DOHH2 (cell line): ENCODE measurements at regions not wholly inside any gene's neighbourhood (a gene's known extent, or its start where the extent isn't known, plus 50 kb on each side); places are given as distances from the start of the nearest gene placed in this dataset.

Experiments used
- H3F3A ChIP-seq: fragments of 200-600 bp; sonication (generic), shearing (Covaris generic); 2 replicates; pipeline ENCODE4 v1.6.0; 2016; ENCODE audit warnings: antibody characterized with exemption, mild to moderate bottlenecking; ENCODE audit not compliant: control insufficient read depth, insufficient read depth
- H3K27ac ChIP-seq: fragments of 200-600 bp; sonication (generic); 2 replicates; pipeline ENCODE4 v1.5.1; 2014; ENCODE audit warnings: low read depth, mild to moderate bottlenecking, low read length, moderate library complexity
- H3K27me3 ChIP-seq: fragments of 200-600 bp; sonication (generic); 2 replicates; pipeline ENCODE4 v1.6.1; 2014; ENCODE audit warnings: mild to moderate bottlenecking, low read length, mixed read lengths; ENCODE audit not compliant: control insufficient read depth
- H3K36me3 ChIP-seq: fragments of 200-600 bp; sonication (generic); 2 replicates; pipeline ENCODE4 v1.6.1; 2014; ENCODE audit warnings: mild to moderate bottlenecking, low read length, moderate library complexity, mixed read lengths; ENCODE audit not compliant: control insufficient read depth
- H3K4me1 ChIP-seq: fragments of 200-600 bp; sonication (generic); 2 replicates; pipeline ENCODE4 v1.6.1; 2014; ENCODE audit warnings: mild to moderate bottlenecking, low read length, mixed read lengths; ENCODE audit not compliant: control insufficient read depth
- H3K4me2 ChIP-seq: fragments of 200-600 bp; sonication (generic); 2 replicates; pipeline ENCODE4 v1.6.0; 2014; ENCODE audit warnings: mild to moderate bottlenecking, low read length, moderate library complexity
- H3K4me3 ChIP-seq: fragments of 200-600 bp; sonication (generic); 2 replicates; pipeline ENCODE4 v1.5.1; 2014; ENCODE audit warnings: mild to moderate bottlenecking, low read length, mixed read lengths
- H3K79me2 ChIP-seq: fragments of 200-600 bp; sonication (generic); 2 replicates; pipeline ENCODE4 v1.6.1; 2014; ENCODE audit warnings: mild to moderate bottlenecking, low read length, mixed read lengths; ENCODE audit not compliant: control insufficient read depth
- H3K9me2 ChIP-seq: fragments of 200-600 bp; sonication (generic); replicated peaks from 2 replicates; pipeline ENCODE4 v1.6.1; 2014; ENCODE audit warnings: mild to moderate bottlenecking, low read length, mixed read lengths; ENCODE audit not compliant: control insufficient read depth
- H3K9me3 ChIP-seq: fragments of 200-600 bp; sonication (generic); 2 replicates; pipeline ENCODE4 v1.6.1; 2014; ENCODE audit warnings: antibody characterized with exemption, low read length, mixed read lengths; ENCODE audit not compliant: control insufficient read depth, insufficient read depth
- H4K20me1 ChIP-seq: fragments of 200-600 bp; sonication (generic); 2 replicates; pipeline ENCODE4 v1.6.0; 2014; ENCODE audit warnings: low read depth, mild to moderate bottlenecking, antibody characterized with exemption, low read length, moderate library complexity; ENCODE audit not compliant: control insufficient read depth, insufficient read depth
- EZH2phosphoT487 ChIP-seq: fragments of 200-600 bp; sonication (generic); IDR thresholded peaks from 2 replicates; pipeline ENCODE4 v1.6.1; 2017; ENCODE audit warnings: borderline replicate concordance, mild to moderate bottlenecking, antibody characterized with exemption, low read length, moderate library complexity, mixed read lengths
- TF ChIP-seq, protein P1 (sequence below): fragments of 200-600 bp; sonication (generic); IDR thresholded peaks from one replicate; pipeline ENCODE4 v1.5.1; 2014; ENCODE audit warnings: antibody characterized with exemption, mild to moderate bottlenecking, low read depth, low read length; ENCODE audit not compliant: poor library complexity, severe bottlenecking

DNA sequence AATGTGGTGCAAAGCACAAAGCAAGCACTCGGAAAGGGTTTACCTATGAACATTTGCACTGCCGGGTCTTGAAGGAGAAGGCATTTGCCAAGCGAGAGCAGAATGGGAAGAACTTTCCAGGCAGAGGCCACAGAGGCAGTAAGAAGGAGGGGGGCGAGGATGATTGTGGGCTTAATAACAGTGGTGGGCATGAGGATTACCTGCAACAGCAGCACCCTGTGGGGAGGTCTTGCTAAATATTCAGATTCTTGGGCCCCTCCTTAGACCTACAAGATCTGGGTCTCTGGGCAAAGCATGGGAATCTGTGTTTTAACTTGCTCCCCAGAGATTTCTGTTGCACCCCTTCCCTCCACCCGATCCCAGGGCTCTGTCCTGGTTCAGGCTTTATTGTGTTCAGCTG is 75.1 kb upstream of the ZBED5 start:
- Histone ChIP-seq H3K79me2 (no peaks in the 10 kb centered on the region), H3F3A (no peaks in the 10 kb centered on the region), H3K27me3 (peaks cover 37% of the 10 kb centered on the region), H3K36me3 (no peaks in the 10 kb centered on the region), H3K27ac (no peak overlapping the region), H3K4me3 (no peak overlapping the region), H3K4me2 (no peak overlapping the region), H3K4me1 (peaks cover 12% of the 10 kb centered on the region), H3K9me2 (no peaks in the 10 kb centered on the region), H4K20me1 (no peaks in the 10 kb centered on the region), H3K9me3 (no peaks in the 10 kb centered on the region)
- TF ChIP-seq EZH2phosphoT487 = no peak
- TF ChIP-seq, protein P1, sequence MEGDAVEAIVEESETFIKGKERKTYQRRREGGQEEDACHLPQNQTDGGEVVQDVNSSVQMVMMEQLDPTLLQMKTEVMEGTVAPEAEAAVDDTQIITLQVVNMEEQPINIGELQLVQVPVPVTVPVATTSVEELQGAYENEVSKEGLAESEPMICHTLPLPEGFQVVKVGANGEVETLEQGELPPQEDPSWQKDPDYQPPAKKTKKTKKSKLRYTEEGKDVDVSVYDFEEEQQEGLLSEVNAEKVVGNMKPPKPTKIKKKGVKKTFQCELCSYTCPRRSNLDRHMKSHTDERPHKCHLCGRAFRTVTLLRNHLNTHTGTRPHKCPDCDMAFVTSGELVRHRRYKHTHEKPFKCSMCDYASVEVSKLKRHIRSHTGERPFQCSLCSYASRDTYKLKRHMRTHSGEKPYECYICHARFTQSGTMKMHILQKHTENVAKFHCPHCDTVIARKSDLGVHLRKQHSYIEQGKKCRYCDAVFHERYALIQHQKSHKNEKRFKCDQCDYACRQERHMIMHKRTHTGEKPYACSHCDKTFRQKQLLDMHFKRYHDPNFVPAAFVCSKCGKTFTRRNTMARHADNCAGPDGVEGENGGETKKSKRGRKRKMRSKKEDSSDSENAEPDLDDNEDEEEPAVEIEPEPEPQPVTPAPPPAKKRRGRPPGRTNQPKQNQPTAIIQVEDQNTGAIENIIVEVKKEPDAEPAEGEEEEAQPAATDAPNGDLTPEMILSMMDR = no peak

DNA sequence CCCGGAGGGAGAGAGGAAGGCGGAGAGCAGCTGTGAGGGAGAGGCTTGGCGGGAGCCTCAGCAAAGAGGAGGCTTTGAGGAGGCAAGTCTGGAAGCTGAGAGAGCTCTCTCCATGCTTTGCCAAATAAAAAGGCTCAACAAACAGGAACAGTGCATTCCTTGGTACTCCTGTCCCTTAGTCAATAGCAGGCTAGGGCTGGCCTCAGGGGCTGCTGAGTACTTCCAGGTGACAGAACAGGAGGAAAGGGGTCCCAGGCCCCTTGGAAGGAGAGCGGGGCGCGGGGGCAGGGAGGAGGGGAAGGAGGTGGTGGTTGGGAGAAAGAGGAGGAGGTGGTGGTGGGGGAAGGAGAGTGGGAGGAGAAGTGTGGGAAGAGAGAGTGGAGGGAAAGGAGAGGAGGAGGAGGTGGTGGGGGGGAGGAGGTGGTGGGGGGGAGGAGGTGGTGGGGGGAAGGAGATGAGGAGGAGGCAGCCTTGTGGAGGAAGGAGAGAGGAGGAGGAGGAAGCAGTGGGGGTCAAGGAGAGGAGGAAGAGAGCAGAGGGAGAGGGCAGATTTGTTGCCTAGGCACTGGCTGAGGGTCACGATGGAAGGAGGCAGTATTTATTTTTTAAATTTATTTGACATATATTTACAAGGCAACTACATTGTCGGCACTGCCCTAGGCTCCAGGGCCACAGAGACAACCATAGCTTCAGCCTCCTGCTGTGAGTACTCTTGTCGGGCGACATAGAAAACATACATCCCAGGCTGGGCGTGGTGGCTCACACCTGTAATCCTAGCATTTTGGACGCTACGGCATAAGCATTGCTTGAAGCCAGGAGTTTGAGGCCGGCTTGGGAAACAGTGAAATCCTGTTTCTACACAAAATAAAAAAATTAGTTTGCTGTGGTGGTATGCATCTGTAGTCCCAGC is 74.2 kb upstream of the ZBED5 start:
- peak overlapping the region; percentile 72 for H3K4me2 ChIP-seq
- peaks cover 12% of the 10 kb centered on the region for H3K4me1 ChIP-seq
- no peaks in the 10 kb centered on the region for H4K20me1 ChIP-seq
- peaks cover 40% of the 10 kb centered on the region for H3K27me3 ChIP-seq
- peak overlapping the region; percentile 63 for H3K4me3 ChIP-seq
- no peaks in the 10 kb centered on the region for H3F3A ChIP-seq
- no peaks in the 10 kb centered on the region for H3K9me3 ChIP-seq
- TF ChIP-seq, protein P1 = no peak
- no peak for TF ChIP-seq EZH2phosphoT487
- no peaks in the 10 kb centered on the region for H3K79me2 ChIP-seq
- no peak overlapping the region for H3K27ac ChIP-seq
- no peaks in the 10 kb centered on the region for H3K9me2 ChIP-seq
- no peaks in the 10 kb centered on the region for H3K36me3 ChIP-seq

DNA sequence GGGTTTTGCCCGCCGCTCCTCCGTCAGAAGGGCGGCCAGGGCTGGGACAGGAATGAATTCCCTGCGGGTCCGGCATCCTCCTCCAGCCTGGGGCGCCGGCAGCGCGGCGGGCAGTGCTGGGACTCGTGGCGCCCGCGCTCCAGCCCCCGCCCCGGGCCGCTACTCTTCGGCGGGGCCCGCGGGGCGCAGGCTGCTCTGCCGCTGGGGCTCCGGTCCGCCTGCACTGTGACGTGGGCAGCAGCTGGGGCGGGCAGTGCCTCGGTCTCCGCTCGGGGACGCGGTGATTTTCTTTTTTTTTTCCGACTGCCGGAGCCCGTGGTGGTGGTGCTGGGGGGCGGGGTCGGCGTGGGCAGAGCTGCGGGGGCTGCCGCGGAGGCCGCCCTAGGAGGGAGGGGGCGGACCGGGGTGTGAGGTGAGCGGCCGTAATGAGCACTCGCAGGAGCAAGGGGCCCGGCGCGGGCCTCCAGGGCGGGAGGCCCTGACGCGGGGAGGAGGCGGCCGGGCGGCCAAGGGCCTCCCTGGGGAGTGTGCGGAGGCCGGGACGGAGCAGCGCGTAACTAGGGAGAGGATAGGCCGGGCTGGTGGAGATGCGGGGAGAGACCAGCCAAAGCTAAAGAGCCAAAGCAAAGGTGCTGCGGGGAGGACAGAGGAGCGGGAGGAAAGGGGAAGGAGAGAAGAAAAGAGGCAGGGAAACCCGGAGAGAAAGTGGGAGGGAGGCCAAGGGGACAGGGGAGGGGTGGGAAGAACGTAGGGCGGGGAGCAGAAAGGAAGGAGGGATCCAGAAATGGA is 73.3 kb upstream of the ZBED5 start:
- Histone ChIP-seq H4K20me1 (no peaks in the 10 kb centered on the region), H3K27ac (no peak overlapping the region), H3K9me3 (no peaks in the 10 kb centered on the region)

More for the DNA sequence above, 73.3 kb upstream of the ZBED5 start:
- Histone ChIP-seq H3K9me2 (no peaks in the 10 kb centered on the region), H3F3A (no peaks in the 10 kb centered on the region), H3K4me3 (peak overlapping the region; percentile 63), H3K79me2 (no peaks in the 10 kb centered on the region), H3K4me2 (peak overlapping the region; percentile 72), H3K4me1 (peaks cover 12% of the 10 kb centered on the region), H3K36me3 (no peaks in the 10 kb centered on the region), H3K27me3 (peaks cover 41% of the 10 kb centered on the region)
- 0 out of 2 replicates have a peak, but pooled peaks have one; percentile 41 for TF ChIP-seq EZH2phosphoT487
- TF ChIP-seq, protein P1 = no peak
